Suprapubic skin (tissue), 4 donors: ENCODE measurements at regions not wholly inside any gene's neighbourhood (a gene's known extent, or its start where the extent isn't known, plus 50 kb on each side); places are given as distances from the start of the nearest gene placed in this dataset.
"Not testable (repeated sequence)": the region's sequence is repeated elsewhere in the genome, so short reads cannot be mapped to it uniquely, and the experiment has no call there.

Source experiments
- CTCF ChIP-seq, 2 donors: fragments of 200-600 bp in 1 of 2; fragments of 450-650 bp in 1 of 2; sonication (generic) in 1 of 2; IDR thresholded peaks; one replicate each; pipeline ENCODE4 v1.5.1; 2016 to 2019; ENCODE audit warnings: antibody characterized with exemption in 2 of 2, mild to moderate bottlenecking in 1 of 2, moderate library complexity in 1 of 2
- EP300 ChIP-seq: sonication (generic); formaldehyde crosslinking; IDR thresholded peaks from one replicate; pipeline ENCODE4 v1.6.1; 2017; ENCODE audit warnings: antibody characterized with exemption
- POLR2A ChIP-seq, 2 donors: fragments of 450-650 bp; IDR thresholded peaks; one replicate each; pipeline ENCODE4 v1.6.1; 2017; ENCODE audit warnings: antibody characterized with exemption in 2 of 2, mild to moderate bottlenecking in 2 of 2, moderate library complexity in 2 of 2
- POLR2AphosphoS5 ChIP-seq, 3 donors: sonication (generic); formaldehyde crosslinking; IDR thresholded peaks; one replicate each; pipeline ENCODE4 v1.6.1; 2017; ENCODE audit warnings: antibody characterized with exemption in 3 of 3

- not testable (repeated sequence) for TF ChIP-seq CTCF (IDR thresholded peaks at IDR 0.05); POLR2AphosphoS5 (IDR thresholded peaks at IDR 0.05); EP300; POLR2A (IDR thresholded peaks at IDR 0.05)
These were observed 374.6 kb upstream of the NPVF start for GRCh38 chr7:25602730-25603426.
